WTC11 (cell line): ENCODE measurements at regions not wholly inside any gene's neighbourhood (a gene's known extent, or its start where the extent isn't known, plus 50 kb on each side); places are given as distances from the start of the nearest gene placed in this dataset.
A peak's percentile ranks its signal among the peaks of the same experiment; 100 is the strongest.

Experiments used
- ATAC-seq: fragments of 200-7000 bp; cut with Tn5 transposase; 2 replicates; pipeline ENCODE4 v1.10.0; 2021; ENCODE audit warnings: mild to moderate bottlenecking, moderate library complexity
- CTCF ChIA-PET: fragments of 300-600 bp; sonication (Branson Sonifier 250); formaldehyde crosslinking; loops from one replicate; lab custom pipeline; 2021; ENCODE audit warnings: antibody characterized with exemption; lab: Charles Lee
- POLR2A ChIA-PET: fragments of 350-600 bp; sonication (Branson Sonifier 250); formaldehyde crosslinking; loops from one replicate; lab custom pipeline; 2021; ENCODE audit warnings: antibody characterized with exemption; lab: Charles Lee
- DNase-seq: peaks from one replicate; pipeline ENCODE4 v3.0.0; 2021; ENCODE audit warnings: low spot score
- H3K27ac Mint-ChIP-seq: 2 replicates; pipeline ENCODE4 v1.8.0; 2021; ENCODE audit warnings: mixed read lengths
- H3K27me3 Mint-ChIP-seq: 2 replicates; pipeline ENCODE4 v1.8.0; 2021; ENCODE audit warnings: low read depth, mild to moderate bottlenecking, moderate library complexity, mixed read lengths
- H3K36me3 Mint-ChIP-seq: 2 replicates; pipeline ENCODE4 v1.8.0; 2021; ENCODE audit warnings: mixed read lengths
- H3K4me1 Mint-ChIP-seq: 2 replicates; pipeline ENCODE4 v1.8.0; 2022; ENCODE audit warnings: mixed read lengths
- H3K4me3 Mint-ChIP-seq: 2 replicates; pipeline ENCODE4 v1.8.0; 2021; ENCODE audit warnings: mild to moderate bottlenecking, moderate library complexity, mixed read lengths
- H3K9me3 Mint-ChIP-seq: 2 replicates; pipeline ENCODE4 v1.8.0; 2021; ENCODE audit warnings: mixed read lengths
- CREM ChIP-seq: sonication (generic); formaldehyde crosslinking; IDR thresholded peaks from 2 replicates; pipeline ENCODE4 v1.8.1; 2022; ENCODE audit warnings: mild to moderate bottlenecking, missing genetic modification reagents, moderate library complexity
- ETV6 ChIP-seq: sonication (generic); formaldehyde crosslinking; IDR thresholded peaks from 2 replicates; pipeline ENCODE4 v1.8.1; 2022; ENCODE audit warnings: mild to moderate bottlenecking, missing genetic modification reagents
- FOXJ3 ChIP-seq: sonication (generic); formaldehyde crosslinking; IDR thresholded peaks from 2 replicates; pipeline ENCODE4 v1.9.0; 2021; ENCODE audit warnings: missing genetic modification reagents, mild to moderate bottlenecking, borderline replicate concordance
- FOXP1 ChIP-seq: sonication (generic); formaldehyde crosslinking; IDR thresholded peaks from 2 replicates; pipeline ENCODE4 v1.8.0; 2022; ENCODE audit warnings: missing genetic modification reagents, mild to moderate bottlenecking, moderate library complexity, borderline replicate concordance
- MXD4 ChIP-seq: fragments of 250-450 bp; sonication (Bioruptor Pico); IDR thresholded peaks from 2 replicates; pipeline ENCODE4 v1.8.0; 2021; ENCODE audit warnings: mild to moderate bottlenecking, moderate library complexity, borderline replicate concordance
- NFE2L1 ChIP-seq: sonication (generic); formaldehyde crosslinking; IDR thresholded peaks from 2 replicates; pipeline ENCODE4 v1.8.1; 2023; ENCODE audit warnings: missing genetic modification reagents
- NFYB ChIP-seq: sonication (generic); formaldehyde crosslinking; conservative IDR thresholded peaks from 2 replicates; pipeline ENCODE4 v1.8.0; 2022; ENCODE audit warnings: low read depth, missing genetic modification reagents
- PRRX2 ChIP-seq: fragments of 250-450 bp; sonication (Bioruptor Pico); IDR thresholded peaks from 2 replicates; pipeline ENCODE4 v1.8.0; 2021; ENCODE audit warnings: mild to moderate bottlenecking
- RELA ChIP-seq: sonication (generic); formaldehyde crosslinking; IDR thresholded peaks from 2 replicates; pipeline ENCODE4 v1.8.1; 2022; ENCODE audit warnings: missing genetic modification reagents, mild to moderate bottlenecking, borderline replicate concordance
- SMAD3 ChIP-seq: sonication (generic); formaldehyde crosslinking; IDR thresholded peaks from 2 replicates; pipeline ENCODE4 v1.8.0; 2022; ENCODE audit warnings: missing genetic modification reagents, mild to moderate bottlenecking, borderline replicate concordance
- SP1 ChIP-seq: sonication (generic); formaldehyde crosslinking; conservative IDR thresholded peaks from 2 replicates; pipeline ENCODE4 v1.8.1; 2022; ENCODE audit warnings: missing genetic modification reagents
- ZNF121 ChIP-seq: sonication (generic); formaldehyde crosslinking; IDR thresholded peaks from 2 replicates; pipeline ENCODE4 v1.8.0; 2023; ENCODE audit warnings: missing genetic modification reagents
- ZNF416 ChIP-seq: fragments of 250-450 bp; sonication (Bioruptor Pico); IDR thresholded peaks from 2 replicates; pipeline ENCODE4 v1.9.0; 2021; ENCODE audit warnings: mild to moderate bottlenecking, inconsistent platforms
- ZNF671 ChIP-seq: fragments of 250-450 bp; sonication (Bioruptor Pico); IDR thresholded peaks from 2 replicates; pipeline ENCODE4 v1.8.0; 2021; ENCODE audit warnings: mild to moderate bottlenecking
- TF ChIP-seq, protein P1 (sequence below): sonication (generic); formaldehyde crosslinking; IDR thresholded peaks from 2 replicates; pipeline ENCODE4 v1.8.0; 2022; ENCODE audit warnings: mild to moderate bottlenecking, missing genetic modification reagents
- TF ChIP-seq, protein P2 (sequence below): sonication (generic); formaldehyde crosslinking; IDR thresholded peaks from 2 replicates; pipeline ENCODE4 v1.8.1; 2023; ENCODE audit warnings: mild to moderate bottlenecking, missing genetic modification reagents, moderate library complexity
- TF ChIP-seq, protein P3 (sequence below): fragments of 250-450 bp; sonication (Bioruptor Pico); IDR thresholded peaks from 2 replicates; pipeline ENCODE4 v1.9.0; 2021; ENCODE audit warnings: mild to moderate bottlenecking
- TF ChIP-seq, protein P4 (sequence below): sonication (generic); formaldehyde crosslinking; IDR thresholded peaks from 2 replicates; pipeline ENCODE4 v1.8.1; 2022; ENCODE audit warnings: mild to moderate bottlenecking, moderate library complexity, missing genetic modification reagents
- TF ChIP-seq, protein P5 (sequence below): sonication (generic); formaldehyde crosslinking; IDR thresholded peaks from 2 replicates; pipeline ENCODE4 v1.8.1; 2023; ENCODE audit warnings: mild to moderate bottlenecking, missing genetic modification reagents, moderate library complexity
- TF ChIP-seq, protein P6 (sequence below): sonication (generic); formaldehyde crosslinking; IDR thresholded peaks from 2 replicates; pipeline ENCODE4 v1.8.1; 2022; ENCODE audit warnings: missing genetic modification reagents, borderline replicate concordance
- TF ChIP-seq, protein P7 (sequence below): fragments of 200-600 bp; IDR thresholded peaks from 2 replicates; pipeline ENCODE4 v1.8.0; 2022; ENCODE audit warnings: antibody characterized with exemption
- TF ChIP-seq, protein P8 (sequence below): sonication (generic); formaldehyde crosslinking; IDR thresholded peaks from 2 replicates; pipeline ENCODE4 v1.8.0; 2022; ENCODE audit warnings: mild to moderate bottlenecking, missing genetic modification reagents

DNA sequence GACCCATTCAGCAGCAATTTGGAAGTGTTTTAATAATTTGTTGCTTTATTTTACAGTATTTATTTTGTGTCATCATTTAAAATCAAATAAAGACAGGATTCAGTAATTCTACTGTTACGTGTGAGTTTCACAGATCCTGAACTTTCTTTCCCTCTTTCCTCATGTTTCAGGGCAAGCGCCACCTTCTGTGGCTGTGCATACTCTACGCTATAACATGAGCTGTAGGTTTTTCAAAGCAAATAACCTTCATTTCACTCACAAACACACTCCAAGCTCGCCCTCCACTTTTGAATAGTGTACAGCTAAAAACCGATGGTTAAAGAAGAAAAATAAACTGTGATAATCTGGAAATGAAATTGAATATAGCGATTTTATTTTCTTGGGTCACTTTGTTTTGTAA is 753.3 kb downstream of the OLFM4 start:
- POLR2A ChIA-PET = no interaction called here
- Mint-ChIP-seq H3K4me3 (peak overlapping the region; percentile 56), H3K4me1 (peaks cover 31% of the 10 kb centered on the region), H3K9me3 (no peaks in the 10 kb centered on the region), H3K27me3 (peaks cover 5% of the 10 kb centered on the region; the same call in 1 of the 2 replicates), H3K27ac (no peak overlapping the region), H3K36me3 (no peaks in the 10 kb centered on the region)
- ATAC-seq (peak; percentile 74), DNase-seq (no peak)
- CTCF ChIA-PET = interaction anchor here (0.6 to 2.6 kb wide), 49 partner anchors 9 to 1785 kb away, joined by 3 to 41 read pairs (median 4); no protein-coding TSS in a partner anchor
- no peak for TF ChIP-seq NFYB (CRISPR knock-in tag)
- TF ChIP-seq SP1 (CRISPR knock-in tag) = no peak
- TF ChIP-seq NFE2L1 = no peak
- TF ChIP-seq, protein P1, sequence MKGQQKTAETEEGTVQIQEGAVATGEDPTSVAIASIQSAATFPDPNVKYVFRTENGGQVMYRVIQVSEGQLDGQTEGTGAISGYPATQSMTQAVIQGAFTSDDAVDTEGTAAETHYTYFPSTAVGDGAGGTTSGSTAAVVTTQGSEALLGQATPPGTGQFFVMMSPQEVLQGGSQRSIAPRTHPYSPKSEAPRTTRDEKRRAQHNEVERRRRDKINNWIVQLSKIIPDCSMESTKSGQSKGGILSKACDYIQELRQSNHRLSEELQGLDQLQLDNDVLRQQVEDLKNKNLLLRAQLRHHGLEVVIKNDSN (CRISPR knock-in tag) = no peak
- TF ChIP-seq RELA (CRISPR knock-in tag) = no peak
- no peak for TF ChIP-seq ZNF121
- TF ChIP-seq, protein P2, sequence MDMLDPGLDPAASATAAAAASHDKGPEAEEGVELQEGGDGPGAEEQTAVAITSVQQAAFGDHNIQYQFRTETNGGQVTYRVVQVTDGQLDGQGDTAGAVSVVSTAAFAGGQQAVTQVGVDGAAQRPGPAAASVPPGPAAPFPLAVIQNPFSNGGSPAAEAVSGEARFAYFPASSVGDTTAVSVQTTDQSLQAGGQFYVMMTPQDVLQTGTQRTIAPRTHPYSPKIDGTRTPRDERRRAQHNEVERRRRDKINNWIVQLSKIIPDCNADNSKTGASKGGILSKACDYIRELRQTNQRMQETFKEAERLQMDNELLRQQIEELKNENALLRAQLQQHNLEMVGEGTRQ (CRISPR knock-in tag) = no peak
- TF ChIP-seq ZNF416 (CRISPR knock-in tag) = no peak
- no peak for TF ChIP-seq CREM (CRISPR knock-in tag)
- TF ChIP-seq, protein P3, sequence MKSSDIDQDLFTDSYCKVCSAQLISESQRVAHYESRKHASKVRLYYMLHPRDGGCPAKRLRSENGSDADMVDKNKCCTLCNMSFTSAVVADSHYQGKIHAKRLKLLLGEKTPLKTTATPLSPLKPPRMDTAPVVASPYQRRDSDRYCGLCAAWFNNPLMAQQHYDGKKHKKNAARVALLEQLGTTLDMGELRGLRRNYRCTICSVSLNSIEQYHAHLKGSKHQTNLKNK = no peak
- TF ChIP-seq, protein P4, sequence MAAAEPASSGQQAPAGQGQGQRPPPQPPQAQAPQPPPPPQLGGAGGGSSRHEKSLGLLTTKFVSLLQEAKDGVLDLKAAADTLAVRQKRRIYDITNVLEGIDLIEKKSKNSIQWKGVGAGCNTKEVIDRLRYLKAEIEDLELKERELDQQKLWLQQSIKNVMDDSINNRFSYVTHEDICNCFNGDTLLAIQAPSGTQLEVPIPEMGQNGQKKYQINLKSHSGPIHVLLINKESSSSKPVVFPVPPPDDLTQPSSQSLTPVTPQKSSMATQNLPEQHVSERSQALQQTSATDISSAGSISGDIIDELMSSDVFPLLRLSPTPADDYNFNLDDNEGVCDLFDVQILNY (CRISPR knock-in tag) = no peak
- no peak for TF ChIP-seq SMAD3 (CRISPR knock-in tag)
- TF ChIP-seq MXD4 (CRISPR knock-in tag) = no peak
- TF ChIP-seq, protein P5, sequence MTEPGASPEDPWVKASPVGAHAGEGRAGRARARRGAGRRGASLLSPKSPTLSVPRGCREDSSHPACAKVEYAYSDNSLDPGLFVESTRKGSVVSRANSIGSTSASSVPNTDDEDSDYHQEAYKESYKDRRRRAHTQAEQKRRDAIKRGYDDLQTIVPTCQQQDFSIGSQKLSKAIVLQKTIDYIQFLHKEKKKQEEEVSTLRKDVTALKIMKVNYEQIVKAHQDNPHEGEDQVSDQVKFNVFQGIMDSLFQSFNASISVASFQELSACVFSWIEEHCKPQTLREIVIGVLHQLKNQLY = no peak
- TF ChIP-seq, protein P6, sequence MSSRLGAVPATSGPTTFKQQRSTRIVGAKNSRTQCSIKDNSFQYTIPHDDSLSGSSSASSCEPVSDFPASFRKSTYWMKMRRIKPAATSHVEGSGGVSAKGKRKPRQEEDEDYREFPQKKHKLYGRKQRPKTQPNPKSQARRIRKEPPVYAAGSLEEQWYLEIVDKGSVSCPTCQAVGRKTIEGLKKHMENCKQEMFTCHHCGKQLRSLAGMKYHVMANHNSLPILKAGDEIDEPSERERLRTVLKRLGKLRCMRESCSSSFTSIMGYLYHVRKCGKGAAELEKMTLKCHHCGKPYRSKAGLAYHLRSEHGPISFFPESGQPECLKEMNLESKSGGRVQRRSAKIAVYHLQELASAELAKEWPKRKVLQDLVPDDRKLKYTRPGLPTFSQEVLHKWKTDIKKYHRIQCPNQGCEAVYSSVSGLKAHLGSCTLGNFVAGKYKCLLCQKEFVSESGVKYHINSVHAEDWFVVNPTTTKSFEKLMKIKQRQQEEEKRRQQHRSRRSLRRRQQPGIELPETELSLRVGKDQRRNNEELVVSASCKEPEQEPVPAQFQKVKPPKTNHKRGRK (CRISPR knock-in tag) = no peak
- no peak for TF ChIP-seq FOXP1 (CRISPR knock-in tag)

DNA sequence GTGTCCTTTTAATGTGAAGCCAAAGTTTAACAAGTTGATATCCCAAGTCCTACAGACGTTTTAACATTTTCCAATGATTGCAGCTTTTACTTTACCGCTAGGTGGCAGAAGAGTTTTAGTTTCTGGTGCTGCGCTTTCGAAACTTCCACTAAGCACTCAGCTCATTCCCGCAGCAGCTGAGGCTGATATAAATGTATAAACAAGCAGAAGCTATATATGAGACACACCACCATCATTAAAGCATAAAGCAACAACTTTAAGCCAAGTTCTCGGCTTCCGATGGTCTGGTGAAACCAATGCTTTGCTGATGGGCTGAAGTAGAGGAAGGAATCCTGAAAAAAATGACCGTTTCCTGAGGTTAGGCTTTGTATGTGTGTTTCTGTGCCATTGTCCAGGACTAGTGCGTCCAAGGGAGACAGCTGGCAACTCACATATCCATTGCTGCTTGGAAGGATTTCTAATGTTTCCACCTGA is 753.9 kb downstream of the OLFM4 start:
- H3K4me3 Mint-ChIP-seq = peak overlapping the region; percentile 56
- POLR2A ChIA-PET = no interaction called here
- no peak for DNase-seq
- CTCF ChIA-PET = interaction anchor here (0.6 to 2.6 kb wide), 59 partner anchors 8 to 1785 kb away, joined by 3 to 41 read pairs (median 4); no protein-coding TSS in a partner anchor
- no peaks in the 10 kb centered on the region for H3K9me3 Mint-ChIP-seq
- TF ChIP-seq ZNF671 = no peak
- no peak for TF ChIP-seq PRRX2
- TF ChIP-seq, protein P7, sequence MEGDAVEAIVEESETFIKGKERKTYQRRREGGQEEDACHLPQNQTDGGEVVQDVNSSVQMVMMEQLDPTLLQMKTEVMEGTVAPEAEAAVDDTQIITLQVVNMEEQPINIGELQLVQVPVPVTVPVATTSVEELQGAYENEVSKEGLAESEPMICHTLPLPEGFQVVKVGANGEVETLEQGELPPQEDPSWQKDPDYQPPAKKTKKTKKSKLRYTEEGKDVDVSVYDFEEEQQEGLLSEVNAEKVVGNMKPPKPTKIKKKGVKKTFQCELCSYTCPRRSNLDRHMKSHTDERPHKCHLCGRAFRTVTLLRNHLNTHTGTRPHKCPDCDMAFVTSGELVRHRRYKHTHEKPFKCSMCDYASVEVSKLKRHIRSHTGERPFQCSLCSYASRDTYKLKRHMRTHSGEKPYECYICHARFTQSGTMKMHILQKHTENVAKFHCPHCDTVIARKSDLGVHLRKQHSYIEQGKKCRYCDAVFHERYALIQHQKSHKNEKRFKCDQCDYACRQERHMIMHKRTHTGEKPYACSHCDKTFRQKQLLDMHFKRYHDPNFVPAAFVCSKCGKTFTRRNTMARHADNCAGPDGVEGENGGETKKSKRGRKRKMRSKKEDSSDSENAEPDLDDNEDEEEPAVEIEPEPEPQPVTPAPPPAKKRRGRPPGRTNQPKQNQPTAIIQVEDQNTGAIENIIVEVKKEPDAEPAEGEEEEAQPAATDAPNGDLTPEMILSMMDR = peak; percentile 80
- TF ChIP-seq ETV6 (CRISPR knock-in tag) = no peak
- TF ChIP-seq, protein P8, sequence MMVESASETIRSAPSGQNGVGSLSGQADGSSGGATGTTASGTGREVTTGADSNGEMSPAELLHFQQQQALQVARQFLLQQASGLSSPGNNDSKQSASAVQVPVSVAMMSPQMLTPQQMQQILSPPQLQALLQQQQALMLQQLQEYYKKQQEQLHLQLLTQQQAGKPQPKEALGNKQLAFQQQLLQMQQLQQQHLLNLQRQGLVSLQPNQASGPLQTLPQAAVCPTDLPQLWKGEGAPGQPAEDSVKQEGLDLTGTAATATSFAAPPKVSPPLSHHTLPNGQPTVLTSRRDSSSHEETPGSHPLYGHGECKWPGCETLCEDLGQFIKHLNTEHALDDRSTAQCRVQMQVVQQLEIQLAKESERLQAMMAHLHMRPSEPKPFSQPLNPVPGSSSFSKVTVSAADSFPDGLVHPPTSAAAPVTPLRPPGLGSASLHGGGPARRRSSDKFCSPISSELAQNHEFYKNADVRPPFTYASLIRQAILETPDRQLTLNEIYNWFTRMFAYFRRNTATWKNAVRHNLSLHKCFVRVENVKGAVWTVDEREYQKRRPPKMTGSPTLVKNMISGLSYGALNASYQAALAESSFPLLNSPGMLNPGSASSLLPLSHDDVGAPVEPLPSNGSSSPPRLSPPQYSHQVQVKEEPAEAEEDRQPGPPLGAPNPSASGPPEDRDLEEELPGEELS (CRISPR knock-in tag) = no peak
- TF ChIP-seq FOXJ3 (CRISPR knock-in tag) = no peak
- TF ChIP-seq, all 79 proteins: peak for 1
- H3K36me3 Mint-ChIP-seq = no peaks in the 10 kb centered on the region
- H3K4me1 Mint-ChIP-seq = peaks cover 37% of the 10 kb centered on the region
- peaks cover 5% of the 10 kb centered on the region; the same call in 1 of the 2 replicates for H3K27me3 Mint-ChIP-seq
- no peak overlapping the region for H3K27ac Mint-ChIP-seq
- peak; percentile 76 for ATAC-seq
